22Rv1 (cell line): ENCODE measurements at regions not wholly inside any gene's neighbourhood (a gene's known extent, or its start where the extent isn't known, plus 50 kb on each side); places are given as distances from the start of the nearest gene placed in this dataset.
A peak's percentile ranks its signal among the peaks of the same experiment; 100 is the strongest.

Experiments
- H3K27ac ChIP-seq: fragments of 450-650 bp; 2 replicates; pipeline ENCODE4 v1.5.1; 2017
- CTCF ChIP-seq: fragments of 450-650 bp; IDR thresholded peaks from 2 replicates; pipeline ENCODE4 v1.5.1; 2017; ENCODE audit warnings: mild to moderate bottlenecking
- ZFX ChIP-seq: fragments of 450-650 bp; IDR thresholded peaks from 2 replicates; pipeline ENCODE4 v1.6.1; 2017; ENCODE audit warnings: antibody characterized with exemption, borderline replicate concordance

GRCh38 chr11:109838026-109838425 lies 255.2 kb upstream of the ZC3H12C start:
- no peak overlapping the region for H3K27ac ChIP-seq
- TF ChIP-seq CTCF (no peak), ZFX (no peak)

GRCh38 chr11:109845437-109845836 lies 247.8 kb upstream of the ZC3H12C start:
- no peak for TF ChIP-seq ZFX
- no peak for TF ChIP-seq CTCF

GRCh38 chr11:109847621-109848020 lies 245.6 kb upstream of the ZC3H12C start:
- TF ChIP-seq ZFX, result no peak
- TF ChIP-seq CTCF, result no peak
- no peak overlapping the region for H3K27ac ChIP-seq

More at GRCh38 chr11:109845437-109845836, 247.8 kb upstream of the ZC3H12C start:
- H3K27ac ChIP-seq, result no peak overlapping the region

GRCh38 chr11:109849051-109849450 lies 244.1 kb upstream of the ZC3H12C start:
- no peak overlapping the region for H3K27ac ChIP-seq
- no peak for TF ChIP-seq CTCF
- TF ChIP-seq ZFX, result no peak

- no peak overlapping the region for H3K27ac ChIP-seq
- TF ChIP-seq ZFX (no peak), CTCF (no peak)
These were observed 243.2 kb upstream of the ZC3H12C start for GRCh38 chr11:109849946-109850345.

GRCh38 chr11:109851780-109852390 lies 241.3 kb upstream of the ZC3H12C start:
- H3K27ac ChIP-seq, result no peak overlapping the region
- no peak for TF ChIP-seq ZFX
- no peak for TF ChIP-seq CTCF

GRCh38 chr11:109853156-109853776 lies 239.9 kb upstream of the ZC3H12C start:
- H3K27ac ChIP-seq, result no peak overlapping the region
- TF ChIP-seq CTCF (peak; percentile 75), ZFX (no peak)
